ENCODE measurements at regions not wholly inside any gene's neighbourhood (a gene's known extent, or its start where the extent isn't known, plus 50 kb on each side); places are given as distances from the start of the nearest gene placed in this dataset.
"Not testable (repeated sequence)": the region's sequence is repeated elsewhere in the genome, so short reads cannot be mapped to it uniquely, and the experiment has no call there.

GRCh38 chr3:71926616-71927015 is 141.7 kb upstream of the PROK2 start:
- Histone ChIP-seq H3K27ac (ENCODE audit: low read depth, low read length) (no peak overlapping the region), H2BK5ac (ENCODE audit: low read length) (no peak overlapping the region), H2AK5ac (ENCODE audit: low read length) (no peak overlapping the region), H4K5ac (ENCODE audit: low read length) (no peak overlapping the region), H3K27me3 (ENCODE audit: insufficient read depth, low read length, poor library complexity) (no peaks in the 10 kb centered on the region), H3K23ac (ENCODE audit: low read length) (no peak overlapping the region), H3K79me2 (ENCODE audit: control insufficient read depth, insufficient read depth, low read length) (no peaks in the 10 kb centered on the region), H4K8ac (ENCODE audit: low read depth, low read length) (no peak overlapping the region), H3K36me3 (ENCODE audit: control insufficient read depth, insufficient read depth, low read length) (no peaks in the 10 kb centered on the region), H3K9ac (ENCODE audit: low read length) (no peak overlapping the region), H3K79me1 (ENCODE audit: low read length) (no peaks in the 10 kb centered on the region), H3K4me3 (ENCODE audit: low read length) (no peak overlapping the region), H3K56ac (ENCODE audit: low read length) (no peak overlapping the region), H3K4ac (ENCODE audit: low read depth, low read length) (no peak overlapping the region), H2BK120ac (ENCODE audit: low read depth, low read length) (no peak overlapping the region), H3K4me1 (ENCODE audit: control insufficient read depth, low read depth, low read length) (no peaks in the 10 kb centered on the region), H3K4me2 (ENCODE audit: low read length) (no peak overlapping the region), H2BK15ac (replicated peaks; ENCODE audit: low read depth) (no peak overlapping the region), H3K18ac (ENCODE audit: low read length) (no peak overlapping the region)
- peak; percentile 49 for DNase-seq
- WGBS (ENCODE audit: extremely low coverage, insufficient coverage, low lambda C conversion rate): no CpG with 5 or more reads among the region's 5 CpGs

- Histone ChIP-seq H2BK120ac (ENCODE audit: low read depth, low read length) (no peak overlapping the region), H3K4me1 (ENCODE audit: control insufficient read depth, low read depth, low read length) (no peaks in the 10 kb centered on the region), H3K23ac (ENCODE audit: low read length) (no peak overlapping the region), H3K27me3 (ENCODE audit: insufficient read depth, low read length, poor library complexity) (no peaks in the 10 kb centered on the region), H4K5ac (ENCODE audit: low read length) (no peak overlapping the region), H3K4me2 (ENCODE audit: low read length) (no peak overlapping the region), H3K79me1 (ENCODE audit: low read length) (no peaks in the 10 kb centered on the region), H3K4me3 (ENCODE audit: low read length) (no peak overlapping the region), H3K56ac (ENCODE audit: low read length) (no peak overlapping the region), H3K4ac (ENCODE audit: low read depth, low read length) (no peak overlapping the region), H2BK15ac (replicated peaks; ENCODE audit: low read depth) (no peak overlapping the region), H3K27ac (ENCODE audit: low read depth, low read length) (no peak overlapping the region), H2BK5ac (ENCODE audit: low read length) (no peak overlapping the region), H3K9ac (ENCODE audit: low read length) (no peak overlapping the region), H2AK5ac (ENCODE audit: low read length) (no peak overlapping the region), H3K79me2 (ENCODE audit: control insufficient read depth, insufficient read depth, low read length) (no peaks in the 10 kb centered on the region), H3K18ac (ENCODE audit: low read length) (no peak overlapping the region), H3K36me3 (ENCODE audit: control insufficient read depth, insufficient read depth, low read length) (no peaks in the 10 kb centered on the region), H4K8ac (ENCODE audit: low read depth, low read length) (no peak overlapping the region)
- DNase-seq: peak; percentile 94
- WGBS (ENCODE audit: extremely low coverage, insufficient coverage, low lambda C conversion rate): no CpG with 5 or more reads among the region's 2 CpGs
Measured at GRCh38 chr3:71926262-71926600, 141.3 kb upstream of the PROK2 start.

GRCh38 chr3:71925511-71926261 is 140.7 kb upstream of the PROK2 start:
- H3K4me3 ChIP-seq (ENCODE audit: low read length); H3K56ac ChIP-seq (ENCODE audit: low read length); H3K18ac ChIP-seq (ENCODE audit: low read length); H3K79me2 ChIP-seq (ENCODE audit: control insufficient read depth, insufficient read depth, low read length); H3K27ac ChIP-seq (ENCODE audit: low read depth, low read length); H3K4ac ChIP-seq (ENCODE audit: low read depth, low read length); H3K79me1 ChIP-seq (ENCODE audit: low read length); H3K36me3 ChIP-seq (ENCODE audit: control insufficient read depth, insufficient read depth, low read length); H3K23ac ChIP-seq (ENCODE audit: low read length); H3K27me3 ChIP-seq (ENCODE audit: insufficient read depth, low read length, poor library complexity); H4K8ac ChIP-seq (ENCODE audit: low read depth, low read length); H2BK15ac ChIP-seq (replicated peaks; ENCODE audit: low read depth); H2BK5ac ChIP-seq (ENCODE audit: low read length); H2BK120ac ChIP-seq (ENCODE audit: low read depth, low read length); H3K4me2 ChIP-seq (ENCODE audit: low read length); H4K5ac ChIP-seq (ENCODE audit: low read length); H3K4me1 ChIP-seq (ENCODE audit: control insufficient read depth, low read depth, low read length); H3K9ac ChIP-seq (ENCODE audit: low read length); H2AK5ac ChIP-seq (ENCODE audit: low read length); DNase-seq: not testable (repeated sequence)
- no CpG with 5 or more reads among the region's 13 CpGs for WGBS (ENCODE audit: extremely low coverage, insufficient coverage, low lambda C conversion rate)

GRCh38 chr3:71924721-71925120 is 139.8 kb upstream of the PROK2 start:
- H4K8ac ChIP-seq (ENCODE audit: low read depth, low read length): no peak overlapping the region
- no peak overlapping the region for H3K9ac ChIP-seq (ENCODE audit: low read length)
- H2BK15ac ChIP-seq (replicated peaks; ENCODE audit: low read depth): no peak overlapping the region
- no peak overlapping the region for H3K4me2 ChIP-seq (ENCODE audit: low read length)
- no peaks in the 10 kb centered on the region for H3K36me3 ChIP-seq (ENCODE audit: control insufficient read depth, insufficient read depth, low read length)
- H4K5ac ChIP-seq (ENCODE audit: low read length): no peak overlapping the region
- H2BK5ac ChIP-seq (ENCODE audit: low read length): no peak overlapping the region
- H2BK120ac ChIP-seq (ENCODE audit: low read depth, low read length): no peak overlapping the region
- H3K79me1 ChIP-seq (ENCODE audit: low read length): no peaks in the 10 kb centered on the region
- WGBS (ENCODE audit: extremely low coverage, insufficient coverage, low lambda C conversion rate): no CpG with 5 or more reads among the region's 2 CpGs
- H3K4me3 ChIP-seq (ENCODE audit: low read length): no peak overlapping the region
- no peak overlapping the region for H3K27ac ChIP-seq (ENCODE audit: low read depth, low read length)
- H2AK5ac ChIP-seq (ENCODE audit: low read length): no peak overlapping the region
- H3K4ac ChIP-seq (ENCODE audit: low read depth, low read length): no peak overlapping the region
- no peak overlapping the region for H3K23ac ChIP-seq (ENCODE audit: low read length)
- H3K4me1 ChIP-seq (ENCODE audit: control insufficient read depth, low read depth, low read length): no peaks in the 10 kb centered on the region
- no peaks in the 10 kb centered on the region for H3K79me2 ChIP-seq (ENCODE audit: control insufficient read depth, insufficient read depth, low read length)
- H3K27me3 ChIP-seq (ENCODE audit: insufficient read depth, low read length, poor library complexity): no peaks in the 10 kb centered on the region
- DNase-seq: no peak
- H3K56ac ChIP-seq (ENCODE audit: low read length): no peak overlapping the region
- no peak overlapping the region for H3K18ac ChIP-seq (ENCODE audit: low read length)

GRCh38 chr3:71921036-71921435 is 136.1 kb upstream of the PROK2 start:
- Histone ChIP-seq H3K27ac (ENCODE audit: low read depth, low read length) (no peak overlapping the region), H2AK5ac (ENCODE audit: low read length) (no peak overlapping the region), H4K5ac (ENCODE audit: low read length) (no peak overlapping the region), H2BK120ac (ENCODE audit: low read depth, low read length) (no peak overlapping the region), H3K18ac (ENCODE audit: low read length) (no peak overlapping the region), H3K9ac (ENCODE audit: low read length) (no peak overlapping the region), H3K4me1 (ENCODE audit: control insufficient read depth, low read depth, low read length) (no peaks in the 10 kb centered on the region), H3K4me3 (ENCODE audit: low read length) (no peak overlapping the region), H2BK5ac (ENCODE audit: low read length) (no peak overlapping the region), H3K79me1 (ENCODE audit: low read length) (no peaks in the 10 kb centered on the region), H3K4me2 (ENCODE audit: low read length) (no peak overlapping the region), H3K79me2 (ENCODE audit: control insufficient read depth, insufficient read depth, low read length) (no peaks in the 10 kb centered on the region), H3K27me3 (ENCODE audit: insufficient read depth, low read length, poor library complexity) (no peaks in the 10 kb centered on the region), H3K36me3 (ENCODE audit: control insufficient read depth, insufficient read depth, low read length) (no peaks in the 10 kb centered on the region), H3K23ac (ENCODE audit: low read length) (no peak overlapping the region), H2BK15ac (replicated peaks; ENCODE audit: low read depth) (no peak overlapping the region), H3K56ac (ENCODE audit: low read length) (no peak overlapping the region), H4K8ac (ENCODE audit: low read depth, low read length) (no peak overlapping the region), H3K4ac (ENCODE audit: low read depth, low read length) (no peak overlapping the region)
- no peak for DNase-seq
- WGBS (ENCODE audit: extremely low coverage, insufficient coverage, low lambda C conversion rate): no CpG with 5 or more reads among the region's 1 CpG

- Histone ChIP-seq H3K27ac (ENCODE audit: low read depth, low read length) (no peak overlapping the region), H3K23ac (ENCODE audit: low read length) (no peak overlapping the region), H4K8ac (ENCODE audit: low read depth, low read length) (no peak overlapping the region), H3K4me3 (ENCODE audit: low read length) (no peak overlapping the region), H2BK5ac (ENCODE audit: low read length) (no peak overlapping the region), H3K9ac (ENCODE audit: low read length) (no peak overlapping the region), H3K79me1 (ENCODE audit: low read length) (no peaks in the 10 kb centered on the region), H2BK120ac (ENCODE audit: low read depth, low read length) (no peak overlapping the region), H3K79me2 (ENCODE audit: control insufficient read depth, insufficient read depth, low read length) (no peaks in the 10 kb centered on the region), H3K4me1 (ENCODE audit: control insufficient read depth, low read depth, low read length) (no peaks in the 10 kb centered on the region), H2AK5ac (ENCODE audit: low read length) (no peak overlapping the region), H3K27me3 (ENCODE audit: insufficient read depth, low read length, poor library complexity) (no peaks in the 10 kb centered on the region), H3K18ac (ENCODE audit: low read length) (no peak overlapping the region), H2BK15ac (replicated peaks; ENCODE audit: low read depth) (no peak overlapping the region), H3K4ac (ENCODE audit: low read depth, low read length) (no peak overlapping the region), H3K56ac (ENCODE audit: low read length) (no peak overlapping the region), H3K4me2 (ENCODE audit: low read length) (no peak overlapping the region), H3K36me3 (ENCODE audit: control insufficient read depth, insufficient read depth, low read length) (no peaks in the 10 kb centered on the region), H4K5ac (ENCODE audit: low read length) (no peak overlapping the region)
- peak; percentile 30 for DNase-seq
- WGBS (ENCODE audit: extremely low coverage, insufficient coverage, low lambda C conversion rate): no CpG with 5 or more reads among the region's 3 CpGs
Measured at GRCh38 chr3:71919572-71919971, 134.6 kb upstream of the PROK2 start.

Data from mesendoderm (in vitro differentiated cells).